Mammary epithelial cell (primary cell): ENCODE measurements at regions not wholly inside any gene's neighbourhood (a gene's known extent, or its start where the extent isn't known, plus 50 kb on each side); places are given as distances from the start of the nearest gene placed in this dataset.

Source experiments
- CTCF ChIP-seq, 2 donors: IDR thresholded peaks in 1 of 2; conservative IDR thresholded peaks in 1 of 2; 2 replicates each; pipeline ENCODE4 v1.5.1; 2011 to 2012; ENCODE audit warnings: inconsistent platforms in 2 of 2, low read length in 2 of 2, mild to moderate bottlenecking in 2 of 2, control low read depth in 1 of 2, low read depth in 1 of 2; ENCODE audit not compliant: insufficient read depth in 1 of 2; ENCODE audit errors: extremely low read depth in 1 of 2
- EZH2 ChIP-seq: IDR thresholded peaks from 2 replicates; pipeline ENCODE4 v1.6.1; 2012; ENCODE audit warnings: low read length, inconsistent platforms, borderline replicate concordance

DNA sequence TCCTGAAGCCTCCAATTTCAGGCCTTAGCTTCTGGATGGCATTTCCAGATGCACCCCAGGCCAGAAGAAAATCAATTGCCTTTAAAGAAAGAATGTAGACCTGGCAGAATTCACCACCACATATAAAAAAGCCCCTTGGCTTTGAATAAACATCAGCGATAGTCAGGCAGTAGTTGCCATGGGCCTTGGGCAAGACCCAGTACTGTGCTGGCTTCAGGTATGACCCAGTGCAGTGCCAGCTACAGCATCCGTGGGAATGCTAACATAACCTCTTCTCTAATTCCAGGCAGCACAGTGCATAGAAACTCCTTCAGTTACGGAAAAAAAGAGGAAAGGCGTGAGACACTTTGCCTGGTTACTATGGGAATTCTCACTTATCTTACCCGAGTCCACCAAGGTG lies 539.6 kb upstream of the LRRTM4 start:
- no peak for TF ChIP-seq CTCF (conservative IDR thresholded peaks at IDR 0.05 in 1 of 2, IDR thresholded peaks at IDR 0.05 in 1 of 2; ENCODE audit: extremely low read depth in 1 of 2, insufficient read depth in 1 of 2, low read depth in 1 of 2, low read length in 2 of 2)
- TF ChIP-seq EZH2 = no peak
